Osteocyte (in vitro differentiated cells): ENCODE measurements at regions not wholly inside any gene's neighbourhood (a gene's known extent, or its start where the extent isn't known, plus 50 kb on each side); places are given as distances from the start of the nearest gene placed in this dataset.
"Not testable (repeated sequence)": the region's sequence is repeated elsewhere in the genome, so short reads cannot be mapped to it uniquely, and the experiment has no call there.

Experiments
- DNase-seq: peaks from one replicate; pipeline ENCODE4 v3.0.0; 2021; ENCODE audit warnings: mixed read lengths; ENCODE audit not compliant: unreplicated experiment; ENCODE audit errors: extremely low spot score
- H3K27ac Mint-ChIP-seq: one replicate; pipeline ENCODE4 v1.8.0; 2021; ENCODE audit warnings: mild to moderate bottlenecking, mixed read lengths; ENCODE audit not compliant: unreplicated experiment
- H3K27me3 Mint-ChIP-seq: one replicate; pipeline ENCODE4 v1.8.0; 2021; ENCODE audit warnings: mixed read lengths; ENCODE audit not compliant: unreplicated experiment
- H3K36me3 Mint-ChIP-seq: one replicate; pipeline ENCODE4 v1.8.0; 2021; ENCODE audit warnings: mixed read lengths; ENCODE audit not compliant: unreplicated experiment
- H3K4me1 Mint-ChIP-seq: one replicate; pipeline ENCODE4 v1.8.0; 2021; ENCODE audit warnings: mixed read lengths; ENCODE audit not compliant: unreplicated experiment
- H3K4me3 Mint-ChIP-seq: one replicate; pipeline ENCODE4 v1.8.0; 2021; ENCODE audit warnings: mild to moderate bottlenecking, moderate library complexity, mixed read lengths; ENCODE audit not compliant: unreplicated experiment
- H3K9me3 Mint-ChIP-seq: one replicate; pipeline ENCODE4 v1.8.0; 2021; ENCODE audit warnings: mixed read lengths; ENCODE audit not compliant: unreplicated experiment
- TF ChIP-seq, protein P1 (sequence below): fragments of 200-600 bp; sonication (generic); IDR thresholded peaks from 2 replicates; pipeline ENCODE4 v1.5.0; 2021; ENCODE audit warnings: antibody characterized with exemption, mild to moderate bottlenecking, moderate library complexity

DNA sequence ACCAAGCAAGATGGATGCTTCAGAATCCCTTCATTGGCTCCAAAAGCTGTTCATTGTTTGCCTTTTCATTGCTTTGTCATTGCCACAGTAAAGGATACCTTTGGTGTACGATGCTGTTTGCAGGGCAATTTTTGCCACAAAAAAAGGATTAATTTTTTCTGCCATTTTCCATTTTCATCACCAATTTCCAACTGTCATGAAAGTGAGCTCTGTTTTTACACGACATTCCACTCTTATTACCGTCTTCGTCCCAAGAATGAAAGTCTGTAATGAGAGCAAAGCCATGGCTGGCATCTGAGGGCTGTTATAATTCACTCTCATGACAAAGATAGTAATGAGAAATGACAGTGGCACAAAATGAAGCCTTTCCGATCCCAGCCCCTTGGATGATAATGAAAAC is 272.7 kb upstream of the DCN start:
- H3K27me3 Mint-ChIP-seq = no peaks in the 10 kb centered on the region

DNA sequence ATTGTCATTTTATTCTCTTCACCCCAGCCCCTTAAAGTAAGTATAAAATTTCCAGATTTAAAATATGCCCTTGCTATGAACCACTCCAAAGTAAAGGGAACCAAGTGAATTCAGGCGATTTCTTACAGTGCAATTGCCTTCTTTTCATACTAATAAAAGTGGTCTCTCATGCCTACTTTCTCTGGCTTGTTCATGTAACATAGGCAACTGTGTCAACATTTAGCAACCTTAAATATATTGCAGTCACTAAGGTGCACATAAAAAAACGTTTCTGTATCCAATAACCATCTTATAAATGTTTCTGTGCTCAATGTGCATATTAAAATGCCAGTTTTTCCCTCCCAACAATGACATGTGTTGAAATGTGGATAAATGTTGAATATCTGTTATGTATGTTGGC is 271.6 kb upstream of the DCN start:
- no peaks in the 10 kb centered on the region for H3K27me3 Mint-ChIP-seq
- peaks cover 10% of the 10 kb centered on the region for H3K9me3 Mint-ChIP-seq
- DNase-seq = no peak
- no peaks in the 10 kb centered on the region for H3K4me1 Mint-ChIP-seq
- H3K36me3 Mint-ChIP-seq = no peaks in the 10 kb centered on the region
- TF ChIP-seq, protein P1, sequence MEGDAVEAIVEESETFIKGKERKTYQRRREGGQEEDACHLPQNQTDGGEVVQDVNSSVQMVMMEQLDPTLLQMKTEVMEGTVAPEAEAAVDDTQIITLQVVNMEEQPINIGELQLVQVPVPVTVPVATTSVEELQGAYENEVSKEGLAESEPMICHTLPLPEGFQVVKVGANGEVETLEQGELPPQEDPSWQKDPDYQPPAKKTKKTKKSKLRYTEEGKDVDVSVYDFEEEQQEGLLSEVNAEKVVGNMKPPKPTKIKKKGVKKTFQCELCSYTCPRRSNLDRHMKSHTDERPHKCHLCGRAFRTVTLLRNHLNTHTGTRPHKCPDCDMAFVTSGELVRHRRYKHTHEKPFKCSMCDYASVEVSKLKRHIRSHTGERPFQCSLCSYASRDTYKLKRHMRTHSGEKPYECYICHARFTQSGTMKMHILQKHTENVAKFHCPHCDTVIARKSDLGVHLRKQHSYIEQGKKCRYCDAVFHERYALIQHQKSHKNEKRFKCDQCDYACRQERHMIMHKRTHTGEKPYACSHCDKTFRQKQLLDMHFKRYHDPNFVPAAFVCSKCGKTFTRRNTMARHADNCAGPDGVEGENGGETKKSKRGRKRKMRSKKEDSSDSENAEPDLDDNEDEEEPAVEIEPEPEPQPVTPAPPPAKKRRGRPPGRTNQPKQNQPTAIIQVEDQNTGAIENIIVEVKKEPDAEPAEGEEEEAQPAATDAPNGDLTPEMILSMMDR = no peak
- H3K4me3 Mint-ChIP-seq = no peak overlapping the region
- no peak overlapping the region for H3K27ac Mint-ChIP-seq

More for the DNA sequence above, 272.7 kb upstream of the DCN start:
- Mint-ChIP-seq H3K4me3 (no peak overlapping the region), H3K36me3 (no peaks in the 10 kb centered on the region), H3K27ac (no peak overlapping the region), H3K9me3 (peaks cover 4% of the 10 kb centered on the region), H3K4me1 (no peaks in the 10 kb centered on the region)
- TF ChIP-seq, protein P1 = no peak
- no peak for DNase-seq

DNA sequence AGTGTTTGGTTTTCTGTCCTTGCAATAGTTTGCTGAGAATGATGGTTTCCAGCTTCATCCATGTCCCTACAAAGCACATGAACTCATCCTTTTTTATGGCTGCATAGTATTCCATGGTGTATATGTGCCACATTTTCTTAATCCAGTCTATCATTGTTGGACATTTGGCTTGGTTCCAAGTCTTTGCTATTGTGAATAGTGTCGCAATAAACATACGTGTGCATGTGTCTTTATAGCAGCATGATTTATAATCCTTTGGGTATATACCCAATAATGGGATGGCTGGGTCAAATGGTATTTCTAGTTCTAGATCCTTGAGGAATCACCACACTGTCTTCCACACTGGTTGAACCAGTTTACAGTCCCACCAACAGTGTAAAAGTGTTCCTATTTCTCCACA is 269.8 kb upstream of the DCN start:
- not testable (repeated sequence) for H3K27ac Mint-ChIP-seq, DNase-seq, H3K4me1 Mint-ChIP-seq, H3K27me3 Mint-ChIP-seq, H3K4me3 Mint-ChIP-seq, H3K36me3 Mint-ChIP-seq
- peaks cover 14% of the 10 kb centered on the region for H3K9me3 Mint-ChIP-seq

DNA sequence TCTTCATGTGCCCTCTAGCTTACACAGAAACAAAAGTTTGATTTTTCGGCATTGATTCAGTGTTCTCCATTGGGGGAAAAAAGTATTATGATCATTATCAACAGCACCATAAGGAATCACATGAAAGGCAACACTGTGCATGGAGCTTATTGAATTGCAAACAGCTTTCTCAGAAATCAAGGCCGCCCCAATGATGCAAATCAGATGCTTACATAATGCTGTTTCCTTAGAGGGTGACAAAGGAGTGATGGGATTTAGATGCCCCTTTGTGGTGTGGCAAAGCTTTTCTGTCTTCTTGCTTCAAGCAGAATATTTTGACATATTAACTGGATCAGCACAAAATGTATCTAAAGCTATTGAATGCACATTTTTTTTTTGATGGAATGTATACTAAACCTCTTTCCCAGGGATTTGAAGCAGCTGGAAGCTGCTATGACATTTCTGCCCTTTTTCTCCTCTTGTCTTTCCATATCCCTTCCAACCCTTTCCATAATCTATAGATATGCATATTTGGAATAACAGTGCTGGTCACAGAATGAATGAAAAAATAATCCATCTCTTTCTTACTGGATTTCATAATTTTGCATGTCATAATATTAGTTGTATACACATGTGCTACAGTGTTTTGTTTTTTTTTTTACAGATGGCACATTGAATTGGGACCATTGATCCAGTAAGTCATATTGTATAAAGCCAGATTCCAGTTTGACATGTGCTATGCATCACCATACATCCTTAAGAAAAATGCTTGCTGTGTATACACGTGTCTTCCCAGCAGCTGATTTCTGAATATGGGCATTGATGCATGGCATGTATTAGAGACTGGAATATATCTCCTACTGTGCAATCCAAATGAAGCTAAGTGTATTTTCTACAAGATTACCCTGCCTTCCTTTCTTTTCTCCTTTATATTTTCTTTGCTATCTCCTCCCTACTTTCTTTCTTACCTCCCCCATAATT is 259.7 kb upstream of the DCN start:
- Mint-ChIP-seq H3K4me1 (no peaks in the 10 kb centered on the region), H3K27me3 (no peaks in the 10 kb centered on the region), H3K27ac (no peak overlapping the region), H3K9me3 (peaks cover 4% of the 10 kb centered on the region), H3K4me3 (no peak overlapping the region), H3K36me3 (no peaks in the 10 kb centered on the region)
- TF ChIP-seq, protein P1 = no peak
- no peak for DNase-seq

DNA sequence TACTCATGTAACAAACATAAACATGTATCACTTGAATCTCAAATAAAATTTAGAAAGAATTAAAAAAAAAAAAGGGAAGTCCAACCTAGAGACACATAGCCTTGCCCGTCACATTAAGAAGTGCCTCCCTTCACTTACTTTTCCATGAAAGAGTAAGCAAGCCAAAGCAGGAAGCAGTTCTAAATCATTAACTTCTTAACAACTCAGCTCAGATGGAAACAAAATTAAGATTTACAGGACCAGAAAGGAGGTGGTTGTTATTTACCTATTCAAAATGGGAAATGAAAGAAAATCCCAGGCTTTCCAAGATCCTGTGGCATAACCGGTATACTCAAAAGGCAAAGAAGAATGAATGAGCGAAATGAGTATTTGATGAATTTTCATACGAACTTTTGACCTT is 258.6 kb upstream of the DCN start:
- Mint-ChIP-seq H3K4me3 (no peak overlapping the region), H3K27me3 (no peaks in the 10 kb centered on the region), H3K36me3 (no peaks in the 10 kb centered on the region), H3K9me3 (peaks cover 4% of the 10 kb centered on the region), H3K27ac (no peak overlapping the region), H3K4me1 (no peaks in the 10 kb centered on the region)
- DNase-seq = no peak
- TF ChIP-seq, protein P1 = no peak
